PFSK-1 (cell line): ENCODE measurements at regions not wholly inside any gene's neighbourhood (a gene's known extent, or its start where the extent isn't known, plus 50 kb on each side); places are given as distances from the start of the nearest gene placed in this dataset.

Source experiments
- FOXP2 ChIP-seq: optimal IDR thresholded peaks from 2 replicates; pipeline ENCODE3; 2011; ENCODE audit warnings: borderline replicate concordance, control low read depth, inconsistent platforms; ENCODE audit not compliant: insufficient read depth; ENCODE audit errors: extremely low read length, extremely low read depth
- POLR2AphosphoS5 ChIP-seq: IDR thresholded peaks from 2 replicates; pipeline ENCODE4 v1.6.1; 2012; ENCODE audit warnings: low read depth, mild to moderate bottlenecking, control low read depth, low read length, moderate library complexity
- SIN3A ChIP-seq: IDR thresholded peaks from 2 replicates; pipeline ENCODE4 v1.6.1; 2012; ENCODE audit warnings: mild to moderate bottlenecking, low read length, moderate library complexity, borderline replicate concordance; ENCODE audit not compliant: insufficient read depth
- TAF1 ChIP-seq: IDR thresholded peaks from 2 replicates; pipeline ENCODE4 v1.6.1; 2012; ENCODE audit warnings: low read length, control low read depth, borderline replicate concordance; ENCODE audit not compliant: insufficient read depth
- TF ChIP-seq, protein P1 (sequence below), 2 experiments: IDR thresholded peaks; 2 replicates each; pipeline versions ENCODE4 v1.6.1 to v1.8.0; 2011 to 2012; ENCODE audit warnings: low read depth in 2 of 2, low read length in 2 of 2, control low read depth in 1 of 2, inconsistent platforms in 1 of 2, mild to moderate bottlenecking in 1 of 2, moderate library complexity in 1 of 2; ENCODE audit not compliant: insufficient read depth in 1 of 2

DNA sequence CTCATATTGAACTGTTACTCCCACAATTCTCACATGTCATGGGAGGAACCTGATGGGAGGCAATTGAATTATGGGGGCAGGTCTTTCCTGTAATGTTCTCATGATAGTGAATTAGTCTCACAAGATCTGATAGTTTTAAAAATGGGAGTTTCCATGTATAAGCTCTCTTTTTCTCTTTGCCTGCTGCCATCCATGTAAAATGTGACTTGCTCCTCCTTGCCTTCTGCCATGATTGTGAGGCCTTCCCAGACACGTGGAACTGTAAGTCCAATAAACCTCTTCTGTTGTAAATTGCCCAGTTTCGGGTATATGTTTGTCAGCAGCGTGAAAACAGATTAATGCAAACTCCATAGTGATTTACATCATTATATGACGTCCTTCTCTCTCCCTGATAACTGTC is 759.7 kb upstream of the RGS18 start:
- TF ChIP-seq POLR2AphosphoS5 (no peak), FOXP2 (no peak), TAF1 (no peak), SIN3A (no peak)
- TF ChIP-seq, protein P1, sequence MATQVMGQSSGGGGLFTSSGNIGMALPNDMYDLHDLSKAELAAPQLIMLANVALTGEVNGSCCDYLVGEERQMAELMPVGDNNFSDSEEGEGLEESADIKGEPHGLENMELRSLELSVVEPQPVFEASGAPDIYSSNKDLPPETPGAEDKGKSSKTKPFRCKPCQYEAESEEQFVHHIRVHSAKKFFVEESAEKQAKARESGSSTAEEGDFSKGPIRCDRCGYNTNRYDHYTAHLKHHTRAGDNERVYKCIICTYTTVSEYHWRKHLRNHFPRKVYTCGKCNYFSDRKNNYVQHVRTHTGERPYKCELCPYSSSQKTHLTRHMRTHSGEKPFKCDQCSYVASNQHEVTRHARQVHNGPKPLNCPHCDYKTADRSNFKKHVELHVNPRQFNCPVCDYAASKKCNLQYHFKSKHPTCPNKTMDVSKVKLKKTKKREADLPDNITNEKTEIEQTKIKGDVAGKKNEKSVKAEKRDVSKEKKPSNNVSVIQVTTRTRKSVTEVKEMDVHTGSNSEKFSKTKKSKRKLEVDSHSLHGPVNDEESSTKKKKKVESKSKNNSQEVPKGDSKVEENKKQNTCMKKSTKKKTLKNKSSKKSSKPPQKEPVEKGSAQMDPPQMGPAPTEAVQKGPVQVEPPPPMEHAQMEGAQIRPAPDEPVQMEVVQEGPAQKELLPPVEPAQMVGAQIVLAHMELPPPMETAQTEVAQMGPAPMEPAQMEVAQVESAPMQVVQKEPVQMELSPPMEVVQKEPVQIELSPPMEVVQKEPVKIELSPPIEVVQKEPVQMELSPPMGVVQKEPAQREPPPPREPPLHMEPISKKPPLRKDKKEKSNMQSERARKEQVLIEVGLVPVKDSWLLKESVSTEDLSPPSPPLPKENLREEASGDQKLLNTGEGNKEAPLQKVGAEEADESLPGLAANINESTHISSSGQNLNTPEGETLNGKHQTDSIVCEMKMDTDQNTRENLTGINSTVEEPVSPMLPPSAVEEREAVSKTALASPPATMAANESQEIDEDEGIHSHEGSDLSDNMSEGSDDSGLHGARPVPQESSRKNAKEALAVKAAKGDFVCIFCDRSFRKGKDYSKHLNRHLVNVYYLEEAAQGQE (IDR thresholded peaks at IDR 0.05; ENCODE audit: insufficient read depth in 1 of 2, low read depth in 2 of 2, low read length in 2 of 2): no peak

GRCh38 chr1:191405417-191405816 is 752.8 kb upstream of the RGS18 start:
- TF ChIP-seq SIN3A (no peak), POLR2AphosphoS5 (no peak), FOXP2 (no peak), TAF1 (no peak)
- TF ChIP-seq, protein P1 (IDR thresholded peaks at IDR 0.05; ENCODE audit: insufficient read depth in 1 of 2, low read depth in 2 of 2, low read length in 2 of 2): no peak

DNA sequence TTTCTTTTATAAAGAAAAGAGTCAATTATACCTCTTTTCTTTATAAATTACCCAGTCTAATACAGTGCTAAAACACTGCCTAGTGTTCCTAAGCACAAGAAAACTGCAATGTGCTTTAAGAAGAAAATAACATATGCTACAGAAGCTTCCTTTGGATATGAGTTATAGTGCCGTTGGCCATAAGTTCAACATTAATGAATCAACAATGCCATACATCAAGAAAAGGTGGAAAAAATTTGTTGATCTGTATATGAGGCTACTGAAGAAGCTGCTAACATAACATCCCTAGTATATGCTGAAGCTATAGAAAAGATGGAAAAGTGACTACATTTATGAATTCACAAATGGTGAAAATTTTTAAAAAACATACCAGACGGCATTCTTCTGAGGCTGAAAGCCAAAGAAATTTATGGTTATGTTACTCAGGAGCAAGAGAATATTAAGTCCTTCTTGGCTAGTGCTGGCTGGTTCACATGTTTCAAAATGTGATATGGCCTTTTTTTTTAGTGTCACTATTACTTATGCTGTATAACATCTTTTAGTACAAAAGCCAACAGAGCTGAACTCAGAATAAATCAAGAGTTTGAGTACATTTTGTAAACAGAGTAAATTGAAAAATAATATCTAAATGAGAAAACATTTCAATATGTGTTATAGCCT is 743.2 kb upstream of the RGS18 start:
- TF ChIP-seq, protein P1 (IDR thresholded peaks at IDR 0.05; ENCODE audit: insufficient read depth in 1 of 2, low read depth in 2 of 2, low read length in 2 of 2): no peak
- TF ChIP-seq TAF1 (no peak), FOXP2 (no peak), POLR2AphosphoS5 (no peak), SIN3A (no peak)

DNA sequence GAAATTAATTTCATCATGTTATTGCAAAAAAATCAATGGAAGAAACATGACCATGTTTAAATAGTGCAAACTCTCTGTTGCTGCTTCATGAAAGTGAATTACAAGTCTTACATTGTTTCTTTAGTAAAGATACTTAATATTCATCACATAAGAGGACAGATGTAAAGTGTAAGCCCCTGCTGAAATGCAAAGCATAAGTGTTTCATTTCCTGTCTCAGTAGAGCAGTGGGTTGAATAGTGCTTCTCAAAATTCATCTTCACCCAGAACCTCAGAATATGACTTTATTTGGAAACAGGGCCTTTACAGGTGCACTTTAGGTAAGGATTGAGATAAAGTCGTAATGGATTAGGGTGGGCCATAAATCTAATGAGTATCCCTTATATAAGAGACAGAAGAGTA is 738.4 kb upstream of the RGS18 start:
- no peak for TF ChIP-seq SIN3A
- no peak for TF ChIP-seq POLR2AphosphoS5
- TF ChIP-seq, protein P1 (IDR thresholded peaks at IDR 0.05; ENCODE audit: insufficient read depth in 1 of 2, low read depth in 2 of 2, low read length in 2 of 2): no peak
- no peak for TF ChIP-seq FOXP2
- no peak for TF ChIP-seq TAF1
